ENCODE measurements at regions not wholly inside any gene's neighbourhood (a gene's known extent, or its start where the extent isn't known, plus 50 kb on each side); places are given as distances from the start of the nearest gene placed in this dataset.
"Not testable (repeated sequence)": the region's sequence is repeated elsewhere in the genome, so short reads cannot be mapped to it uniquely, and the experiment has no call there.

DNA sequence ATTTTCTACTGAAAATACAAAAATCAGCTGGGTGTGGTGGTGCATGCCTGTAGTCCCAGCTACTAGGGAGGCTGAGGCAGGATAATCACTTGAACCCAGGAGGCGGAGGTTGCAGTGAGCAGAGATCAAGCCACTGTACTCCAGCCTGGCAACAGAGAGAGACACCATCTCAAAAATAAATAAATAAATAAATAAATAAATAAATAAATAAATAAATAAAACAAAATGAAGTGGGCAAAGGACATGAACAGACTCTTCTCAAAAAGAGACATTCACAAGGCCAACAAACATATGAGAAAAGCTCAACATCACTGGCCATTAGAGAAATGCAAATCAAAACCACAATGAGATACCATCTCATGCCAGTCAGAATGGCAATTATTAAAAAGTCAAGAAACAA, 1097.6 kb downstream of the FAT4 start:
- DNase-seq = not testable (repeated sequence)

DNA sequence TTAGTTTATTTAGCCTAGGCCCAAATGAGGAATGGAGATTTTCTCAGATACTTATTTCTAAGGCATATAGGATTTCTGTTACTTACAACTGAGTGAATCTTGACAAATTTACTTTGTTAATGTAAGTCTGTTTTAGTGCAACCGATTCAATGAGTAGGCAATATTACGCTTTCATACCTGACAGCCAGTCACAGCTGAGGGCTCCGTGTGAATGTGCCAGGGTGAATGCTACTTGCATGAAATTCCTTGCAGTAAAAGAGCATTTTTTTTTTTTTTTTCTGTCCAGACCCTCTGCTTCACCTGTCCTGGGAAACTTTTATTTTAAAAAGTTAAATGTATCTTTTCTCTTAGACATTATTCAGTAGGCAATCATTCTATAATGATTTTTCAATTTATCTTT, 1100.0 kb downstream of the FAT4 start:
- DNase-seq = no peak

DNA sequence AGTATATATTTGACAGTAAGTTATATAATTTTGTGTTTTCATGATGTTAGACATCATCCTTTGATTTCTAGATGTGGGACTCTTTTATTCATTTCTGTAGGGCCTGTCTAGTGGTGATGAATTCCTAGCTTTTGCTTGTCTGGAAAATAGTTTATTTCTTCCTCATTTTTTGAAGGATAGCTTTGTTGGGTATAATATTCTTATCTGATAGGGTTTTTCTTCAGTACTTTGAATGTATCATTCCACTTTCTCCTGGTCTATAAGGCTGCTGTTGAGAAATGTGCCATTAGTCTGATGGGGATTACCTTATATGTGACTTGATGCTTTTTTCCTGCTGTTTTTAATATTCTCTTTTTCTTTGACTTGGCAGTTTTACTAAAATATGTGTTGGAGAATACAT, 1104.5 kb downstream of the FAT4 start:
- DNase-seq = no peak

DNA sequence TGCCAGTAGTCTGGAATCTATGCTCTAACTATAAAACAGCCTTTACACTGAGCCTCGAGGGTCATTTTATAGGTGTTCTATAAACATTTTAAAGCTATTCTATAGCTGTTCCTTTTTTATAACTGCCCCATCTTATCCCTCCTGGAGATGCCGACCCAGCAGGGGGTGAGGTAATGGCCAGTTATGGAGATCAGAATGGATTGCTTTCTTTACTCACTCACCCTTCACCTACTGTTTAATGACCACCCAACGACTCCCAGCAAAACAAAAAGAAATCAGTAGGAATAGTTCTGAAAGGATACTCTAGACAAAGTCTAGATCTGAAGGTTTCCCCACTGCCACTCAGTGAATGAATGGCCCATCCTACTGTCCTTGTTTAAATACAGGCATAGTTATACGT, 1113.1 kb downstream of the FAT4 start:
- DNase-seq = no peak

DNA sequence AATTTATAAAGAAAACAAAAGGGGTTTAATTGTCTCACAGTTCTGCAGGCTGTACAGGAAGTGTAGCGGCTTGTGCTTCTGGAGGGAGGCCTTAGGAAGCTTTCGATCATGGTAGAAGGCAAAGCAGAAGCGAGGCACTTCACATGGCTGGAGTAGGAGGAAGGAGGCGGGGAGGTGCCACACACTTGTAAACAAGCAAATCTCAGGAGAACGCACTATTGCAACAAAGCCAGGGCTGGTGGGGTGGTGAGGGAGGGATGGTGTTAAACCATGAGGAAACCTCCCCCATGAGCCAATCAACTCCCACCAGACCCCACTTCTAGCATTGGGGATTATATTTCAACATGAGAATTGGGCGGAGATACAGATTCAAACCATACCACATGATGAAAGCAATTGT, 1116.3 kb downstream of the FAT4 start:
- DNase-seq = no peak

GRCh38 chr4:126435491-126435890, 1120.7 kb downstream of the FAT4 start:
- DNase-seq = no peak

DNA sequence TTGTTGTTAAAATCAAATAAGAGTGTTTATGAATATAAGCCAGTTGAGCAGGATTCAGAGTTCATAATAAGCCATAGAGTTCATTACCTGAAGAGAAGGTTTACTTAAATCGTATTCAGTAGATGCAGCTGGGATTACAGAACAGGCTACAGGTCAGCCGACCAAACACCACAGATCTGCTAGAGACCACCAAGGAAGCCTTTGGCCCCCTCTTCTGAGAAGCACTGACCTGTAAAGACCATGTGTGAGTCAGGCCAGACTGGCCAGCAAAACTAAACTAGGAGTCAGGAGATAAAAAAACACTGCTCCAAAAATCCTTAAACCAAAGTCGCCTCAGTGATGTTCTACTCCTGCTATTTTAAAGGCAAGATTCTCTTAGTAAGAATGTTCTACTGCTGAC, 1125.5 kb downstream of the FAT4 start:
- DNase-seq = no peak

GRCh38 chr4:126441173-126442035, 1126.6 kb downstream of the FAT4 start:
- DNase-seq = no peak

GRCh38 chr4:126445596-126445995, 1130.8 kb downstream of the FAT4 start:
- DNase-seq = no peak

DNA sequence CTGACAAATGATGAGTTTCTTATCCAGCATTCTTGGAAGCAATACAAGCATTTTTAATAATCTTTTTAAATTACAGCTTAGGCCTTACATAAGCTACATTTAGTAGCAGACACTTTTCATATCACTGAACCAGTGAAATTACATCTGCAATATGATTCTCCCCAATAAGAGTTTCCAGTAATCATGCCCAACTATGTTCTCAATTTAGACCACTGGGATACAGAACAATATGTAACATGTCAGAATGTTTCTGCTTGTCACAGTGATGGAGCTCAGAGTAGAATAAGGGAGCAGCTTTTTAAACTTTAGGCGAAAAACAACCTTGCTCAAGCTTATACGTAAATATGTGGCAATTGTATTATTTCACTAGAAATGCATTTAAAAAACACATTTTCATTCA, 1132.2 kb downstream of the FAT4 start:
- no peak for DNase-seq

DNA sequence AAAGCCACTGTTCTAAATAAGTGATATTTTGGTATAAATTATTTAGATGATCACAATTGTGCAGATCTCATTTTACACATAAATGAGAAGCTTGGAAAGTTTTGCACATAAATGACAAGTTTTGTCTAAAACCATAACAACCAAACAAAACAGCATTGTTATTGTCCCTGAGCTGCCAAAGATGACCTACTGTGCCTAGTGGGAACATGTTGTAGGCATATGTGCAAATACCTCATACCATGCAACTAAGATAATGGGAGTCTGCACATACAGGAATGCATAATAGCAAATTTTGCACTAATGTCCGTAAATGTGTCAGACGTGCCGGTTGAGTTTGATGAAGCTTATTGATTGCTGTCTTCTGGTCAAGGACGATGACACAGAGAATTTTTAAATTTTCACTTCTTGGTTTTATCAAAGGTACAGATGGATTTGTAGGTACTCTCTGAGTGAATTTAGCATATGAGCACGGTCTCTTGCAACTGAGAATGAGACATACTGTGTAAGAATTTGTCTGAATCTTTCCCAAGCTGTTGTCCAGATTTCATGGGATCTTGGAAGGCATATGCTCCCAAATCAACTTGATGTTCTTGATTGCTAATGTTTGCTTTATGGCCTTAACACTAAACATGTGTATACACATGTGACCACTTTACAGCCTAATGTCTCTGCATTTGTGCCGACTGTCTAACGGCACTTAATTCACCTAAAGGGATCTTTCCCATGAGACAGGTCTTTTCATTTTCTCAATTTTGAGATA, 1133.5 kb downstream of the FAT4 start:
- no peak for DNase-seq

- no peak for DNase-seq
These were observed 1136.6 kb downstream of the FAT4 start for GRCh38 chr4:126451237-126451873.

DNA sequence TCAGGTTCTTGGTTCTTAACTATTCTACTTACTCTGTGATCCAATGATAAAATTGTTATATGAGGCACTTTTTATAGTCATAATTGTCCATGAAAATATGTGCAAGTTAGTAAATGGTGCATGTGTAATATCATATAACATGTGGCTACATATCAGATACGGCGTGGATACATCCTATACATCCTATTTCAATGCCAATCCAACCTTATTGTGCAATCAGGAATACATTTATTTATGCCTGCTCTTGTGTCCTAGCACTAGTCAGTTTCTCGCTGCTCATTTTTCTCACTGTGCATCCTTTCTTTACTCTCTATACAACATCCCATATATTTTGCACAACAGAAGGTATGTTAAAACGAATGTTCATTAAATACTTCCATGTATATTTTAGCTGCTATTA, 1141.1 kb downstream of the FAT4 start:
- DNase-seq = no peak

DNA sequence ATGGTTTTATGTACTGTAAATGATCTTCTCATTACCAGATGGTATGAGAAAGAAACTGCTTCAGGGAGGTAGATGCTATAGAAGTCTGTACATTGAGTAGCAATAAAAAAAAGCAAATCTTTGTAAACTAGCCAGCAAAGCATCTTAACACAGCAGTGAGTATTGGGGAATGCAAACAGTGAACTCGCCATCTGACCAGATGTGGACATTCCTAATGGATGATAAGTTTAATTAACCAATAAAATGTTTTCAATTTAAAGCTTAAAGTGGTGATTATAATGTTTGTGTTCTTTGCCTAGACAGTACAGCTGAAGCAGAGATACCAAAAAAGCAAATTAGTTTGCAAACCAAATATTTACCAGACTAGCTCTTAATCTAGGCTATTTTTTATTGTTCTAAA, 1144.2 kb downstream of the FAT4 start:
- DNase-seq = no peak

- no peak for DNase-seq
These were observed 1150.6 kb downstream of the FAT4 start for GRCh38 chr4:126465341-126465740.

- DNase-seq = no peak
These were observed 1152.1 kb downstream of the FAT4 start for GRCh38 chr4:126466848-126467247.

- DNase-seq = no peak
These were observed 1153.4 kb downstream of the FAT4 start for GRCh38 chr4:126468144-126468543.

DNA sequence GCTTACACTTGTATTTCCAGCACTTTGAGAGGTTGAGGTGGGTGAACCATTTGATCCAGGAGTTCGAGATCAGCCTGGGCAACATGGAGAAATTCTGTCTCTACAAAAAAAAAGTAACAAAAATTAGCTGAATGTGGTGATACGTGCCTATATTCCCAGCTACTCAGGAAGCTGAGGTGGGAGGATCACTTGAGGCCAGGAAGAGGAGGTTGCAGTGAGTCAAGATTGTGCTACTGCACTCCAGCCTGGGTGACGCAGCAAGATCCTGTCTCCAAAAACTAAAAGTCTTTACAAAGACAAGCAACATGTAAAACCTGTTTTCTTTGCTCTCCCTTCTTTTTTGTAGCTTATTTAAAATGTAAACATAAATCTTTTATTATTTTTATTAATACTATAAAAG, 1156.1 kb downstream of the FAT4 start:
- no peak for DNase-seq

- DNase-seq = no peak
These were observed 1157.0 kb upstream of the INTU start for GRCh38 chr4:126475730-126476129.

- DNase-seq = no peak
These were observed 1153.0 kb upstream of the INTU start for GRCh38 chr4:126479709-126480108.

- no peak for DNase-seq
These were observed 1150.4 kb upstream of the INTU start for GRCh38 chr4:126482311-126482710.

DNA sequence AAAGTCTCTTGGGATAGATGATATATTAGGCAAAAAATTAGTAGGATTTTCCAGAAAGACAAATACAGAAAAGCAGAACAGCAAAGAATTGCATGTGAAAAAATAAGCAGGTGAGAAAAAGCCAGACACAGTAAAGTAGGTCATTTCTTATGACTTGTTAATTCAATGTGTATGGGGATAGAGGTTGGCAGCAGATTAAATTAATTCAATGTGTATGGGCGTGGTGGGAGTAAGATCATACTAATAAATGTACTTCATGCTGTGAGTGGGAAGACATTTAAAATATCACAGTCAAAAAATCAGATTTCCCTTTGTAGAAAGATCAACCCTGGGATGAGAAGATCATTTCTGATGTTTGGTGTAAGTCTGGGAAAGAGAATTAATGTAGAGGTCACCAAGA, 1146.4 kb upstream of the INTU start:
- DNase-seq = no peak
